HepG2 (cell line): ENCODE measurements at regions not wholly inside any gene's neighbourhood (a gene's known extent, or its start where the extent isn't known, plus 50 kb on each side); places are given as distances from the start of the nearest gene placed in this dataset.

ENCODE experiments used
- ATAC-seq: fragments of 200-7000 bp; cut with Tn5 transposase; 3 replicates; pipeline ENCODE4 v1.9.1; 2020; ENCODE audit warnings: mild to moderate bottlenecking, moderate library complexity
- BruUV-seq: library from RNA; stranded (reverse); fragments of 400-500 nt; replicated peaks from 2 replicates; lab custom pipeline; 2021; lab: Mats Ljungman, UMichigan
- CTCF ChIA-PET: fragments of 300-600 bp; formaldehyde crosslinking; extraction: SDS; loops from one replicate; lab custom pipeline; 2021; ENCODE audit warnings: low total read pairs, inconsistent platforms, low intra/inter-chr PET ratio; lab: Yijun Ruan, JAX
- POLR2A ChIA-PET: fragments of 350-600 bp; sonication (Branson Sonifier 250); formaldehyde crosslinking; loops from one replicate; lab custom pipeline; 2020; ENCODE audit warnings: antibody characterized with exemption, inconsistent platforms; lab: Yijun Ruan, JAX
- DNase-seq: peaks from one replicate; pipeline ENCODE4 v3.0.0-alpha.2; 2015; ENCODE audit warnings: low spot score
- FAIRE-seq: peaks from 3 replicates; lab custom pipeline; 2011; peaks lifted over from hg19 to GRCh38; lab: Jason Lieb, UNC
- H2AFZ ChIP-seq: one replicate; pipeline ENCODE4 v1.6.1; 2011; ENCODE audit warnings: low read length, inconsistent platforms
- H3K27ac ChIP-seq: fragments of 300-600 bp; 3 replicates; pipeline ENCODE4 v1.8.0; 2011; ENCODE audit warnings: mixed run types, mild to moderate bottlenecking, mixed read lengths, low read length, inconsistent platforms; ENCODE audit not compliant: insufficient read depth; ENCODE audit errors: extremely low read length
- H3K27me3 ChIP-seq, 2 experiments: fragments of 200-600 bp in 1 of 2; 2 replicates in 1 of 2; 3 replicates in 1 of 2; pipeline versions ENCODE4 v1.6.0 to v1.8.0; 2011; ENCODE audit warnings: low read length in 2 of 2, mild to moderate bottlenecking in 2 of 2, moderate library complexity in 2 of 2, inconsistent platforms in 1 of 2; ENCODE audit not compliant: insufficient read depth in 2 of 2, control insufficient read depth in 1 of 2
- H3K36me3 ChIP-seq, 2 experiments: fragments of 200-600 bp in 1 of 2; replicated peaks in 1 of 2; 2 replicates in 1 of 2; 3 replicates in 1 of 2; pipeline versions ENCODE4 v1.5.1 to v1.8.0; 2011; ENCODE audit warnings: low read length in 2 of 2, inconsistent platforms in 1 of 2; ENCODE audit not compliant: insufficient read depth in 2 of 2, control insufficient read depth in 1 of 2
- H3K4me1 ChIP-seq: 2 replicates; pipeline ENCODE4 v1.5.1; 2012; ENCODE audit warnings: low read length, inconsistent platforms; ENCODE audit not compliant: insufficient read depth
- H3K4me2 ChIP-seq: 2 replicates; pipeline ENCODE4 v1.6.0; 2011; ENCODE audit warnings: low read depth, low read length, inconsistent platforms
- H3K4me3 ChIP-seq, 3 experiments: fragments of 200-600 bp in 1 of 3; sonication (generic), shearing (Covaris generic) in 1 of 3; replicated peaks in 1 of 3; 2 replicates each; pipeline ENCODE4 v1.5.1; 2011 to 2016; ENCODE audit warnings: low read length in 3 of 3, inconsistent platforms in 2 of 3, low read depth in 2 of 3, mild to moderate bottlenecking in 2 of 3, control low read depth in 1 of 3, mixed read lengths in 1 of 3; ENCODE audit not compliant: insufficient read depth in 1 of 3
- H3K79me2 ChIP-seq: one replicate; pipeline ENCODE4 v1.6.1; 2011; ENCODE audit warnings: low read length, inconsistent platforms; ENCODE audit not compliant: insufficient read depth
- H3K9ac ChIP-seq: 2 replicates; pipeline ENCODE4 v1.6.0; 2011; ENCODE audit warnings: mild to moderate bottlenecking, low read depth, low read length, inconsistent platforms; ENCODE audit not compliant: insufficient read depth
- H3K9me3 ChIP-seq: 2 replicates; pipeline ENCODE4 v1.5.1; 2012; ENCODE audit warnings: mild to moderate bottlenecking, low read length
- H4K20me1 ChIP-seq: 2 replicates; pipeline ENCODE4 v1.6.0; 2011; ENCODE audit warnings: inconsistent platforms, mild to moderate bottlenecking, low read length, moderate library complexity; ENCODE audit not compliant: insufficient read depth
- ATF6 ChIP-seq: sonication (generic); formaldehyde crosslinking; conservative IDR thresholded peaks from 2 replicates; pipeline ENCODE4 v1.4.0; 2020; ENCODE audit warnings: missing genetic modification reagents
- CBX1 ChIP-seq: IDR thresholded peaks from one replicate; pipeline ENCODE4 v1.6.1; 2016; ENCODE audit warnings: antibody characterized with exemption, low read depth
- CHD4 ChIP-seq: fragments of 200-600 bp; sonication (generic); IDR thresholded peaks from 2 replicates; pipeline ENCODE4 v1.7.0; 2017; ENCODE audit warnings: mild to moderate bottlenecking, low read length, borderline replicate concordance
- GPN1 ChIP-seq: sonication (generic); formaldehyde crosslinking; IDR thresholded peaks from 2 replicates; pipeline ENCODE4 v1.5.1; 2020; ENCODE audit warnings: missing genetic modification reagents, borderline replicate concordance
- HES4 ChIP-seq: sonication (generic); formaldehyde crosslinking; IDR thresholded peaks from 2 replicates; pipeline ENCODE4 v1.9.0; 2021; ENCODE audit warnings: mild to moderate bottlenecking, missing genetic modification reagents, borderline replicate concordance
- JUNB ChIP-seq: sonication (generic); formaldehyde crosslinking; IDR thresholded peaks from 2 replicates; pipeline ENCODE4 v1.8.0; 2022; ENCODE audit warnings: missing genetic modification reagents, mild to moderate bottlenecking, borderline replicate concordance
- ONECUT2 ChIP-seq: sonication (generic); formaldehyde crosslinking; IDR thresholded peaks from 2 replicates; pipeline ENCODE4 v1.4.0; 2020; ENCODE audit warnings: missing genetic modification reagents
- PPARG ChIP-seq: conservative IDR thresholded peaks from 2 replicates; pipeline ENCODE4 v1.6.1; 2016; ENCODE audit warnings: missing biosample characterization, missing genetic modification reagents
- RBM39 ChIP-seq: fragments of 200-400 bp; formaldehyde crosslinking; IDR thresholded peaks from one replicate; pipeline ENCODE4 v1.6.1; 2018; ENCODE audit warnings: antibody characterized with exemption, mild to moderate bottlenecking, low read depth, low read length; ENCODE audit not compliant: poor library complexity, severe bottlenecking
- RFX5 ChIP-seq: IDR thresholded peaks from 2 replicates; pipeline ENCODE4 v1.6.1; 2011; ENCODE audit warnings: low read depth, low read length, improper control_type of control experiment
- TBP ChIP-seq: sonication (generic); formaldehyde crosslinking; IDR thresholded peaks from 2 replicates; pipeline ENCODE4 v1.5.0; 2020; ENCODE audit warnings: missing genetic modification reagents
- ZBTB42 ChIP-seq: sonication (generic); formaldehyde crosslinking; IDR thresholded peaks from 2 replicates; pipeline ENCODE4 v1.5.0; 2020; ENCODE audit warnings: mild to moderate bottlenecking, missing genetic modification reagents
- ZFP1 ChIP-seq: IDR thresholded peaks from 2 replicates; pipeline ENCODE4 v1.6.1; 2016
- ZNF773 ChIP-seq: sonication (generic); formaldehyde crosslinking; IDR thresholded peaks from 2 replicates; pipeline ENCODE4 v1.4.0; 2020; ENCODE audit warnings: missing genetic modification reagents, borderline replicate concordance
- ZNF775 ChIP-seq: sonication (generic); formaldehyde crosslinking; IDR thresholded peaks from 2 replicates; pipeline ENCODE4 v1.4.0; 2020; ENCODE audit warnings: missing genetic modification reagents, mild to moderate bottlenecking, moderate library complexity, borderline replicate concordance
- ZSCAN12 ChIP-seq: sonication (generic); formaldehyde crosslinking; IDR thresholded peaks from 2 replicates; pipeline ENCODE4 v1.9.0; 2021; ENCODE audit warnings: mild to moderate bottlenecking, missing genetic modification reagents
- WGBS: methylation state at CpG from one replicate; pipeline ENCODE4 v1.1.6; 2017; ENCODE audit warnings: low lambda C conversion rate; 5-methylcytosine and 5-hydroxymethylcytosine counted together
- in situ Hi-C: cut with HindIII; loops from 2 replicates; pipeline ENCODE4 v1.10.0; 2017; ENCODE audit warnings: low pct_unique_long_range_greater_than_20kb; ENCODE audit not compliant: extremely low pct_ligation_motif_present
- intact Hi-C: fragments of 100-400 bp; cut with micrococcal nuclease; formaldehyde crosslinking; loops from one replicate; pipeline ENCODE4 v1.10.0; 2022; ENCODE audit not compliant: unreplicated experiment
- TF ChIP-seq, protein P1 (sequence below): sonication (generic); formaldehyde crosslinking; IDR thresholded peaks from 2 replicates; pipeline ENCODE4; 2020; ENCODE audit warnings: missing genetic modification reagents, mild to moderate bottlenecking, borderline replicate concordance
- TF ChIP-seq, protein P2 (sequence below): sonication (generic); formaldehyde crosslinking; IDR thresholded peaks from 2 replicates; pipeline ENCODE4 v1.9.0; 2021; ENCODE audit warnings: missing genetic modification reagents, borderline replicate concordance

DNA sequence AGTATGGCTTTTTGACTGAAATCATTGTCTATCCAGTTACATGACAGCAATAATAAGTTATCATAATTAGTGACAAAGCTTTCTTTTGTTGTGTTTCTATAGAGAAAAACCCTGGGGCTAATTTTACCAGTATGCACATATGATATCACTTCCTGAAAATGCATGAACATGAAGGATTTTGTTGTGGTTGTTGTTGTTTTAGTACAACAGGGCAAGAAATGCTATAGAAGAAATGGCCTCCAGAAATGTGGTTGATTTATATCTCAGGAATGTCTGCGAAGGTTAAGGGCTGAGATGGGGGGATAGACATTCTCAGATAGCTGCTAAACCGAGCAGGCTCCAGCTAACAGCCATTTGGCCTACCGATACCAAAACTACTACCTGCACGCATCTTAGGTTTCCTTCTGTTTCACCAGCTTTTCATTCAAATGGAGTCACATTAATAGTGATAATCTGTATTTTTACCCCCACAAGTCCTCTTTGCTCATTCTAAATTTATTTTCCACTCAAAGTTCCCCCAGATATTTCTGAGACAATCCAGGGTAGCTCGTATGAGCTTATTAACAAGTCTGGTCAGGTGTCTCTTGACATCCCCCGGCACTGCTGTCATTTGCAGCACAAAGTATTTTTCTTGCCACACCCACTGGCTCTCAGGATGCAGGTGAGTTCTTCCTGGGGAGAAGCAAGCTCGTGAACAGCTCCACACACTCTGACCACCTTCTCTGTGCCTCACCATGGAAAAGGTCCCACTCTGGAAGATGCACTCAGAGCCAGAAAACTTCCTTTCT lies 232.4 kb upstream of the GAS1 start:
- Histone ChIP-seq H3K79me2 (no peaks in the 10 kb centered on the region), H3K36me3 (no peaks in the 10 kb centered on the region), H3K4me2 (no peak overlapping the region), H3K27ac (no peak overlapping the region), H3K9ac (no peak overlapping the region), H3K9me3 (no peaks in the 10 kb centered on the region), H3K4me3 (no peak overlapping the region), H3K4me1 (no peaks in the 10 kb centered on the region), H4K20me1 (no peaks in the 10 kb centered on the region), H3K27me3 (0 out of 5 replicates have a peak, but pooled peaks cover 0 to 5% of the 10 kb centered on the region in 2 experiments), H2AFZ (no peak overlapping the region)
- no peak for FAIRE-seq
- no peak for DNase-seq
- WGBS, result 37% methylated on average over 7 of the region's 7 CpGs
- BruUV-seq, result no TSS peak
- TF ChIP-seq JUNB (CRISPR knock-in tag) (no peak), RBM39 (no peak), GPN1 (no peak), RFX5 (no peak), PPARG (CRISPR knock-in tag) (no peak), ZFP1 (CRISPR knock-in tag) (no peak), TBP (CRISPR knock-in tag) (no peak), ZBTB42 (CRISPR knock-in tag) (no peak), CBX1 (no peak), ZSCAN12 (no peak), CHD4 (no peak), HES4 (CRISPR knock-in tag) (no peak), ATF6 (no peak), ONECUT2 (CRISPR knock-in tag) (no peak), ZNF773 (CRISPR knock-in tag) (no peak), ZNF775 (no peak)
- TF ChIP-seq, protein P1, sequence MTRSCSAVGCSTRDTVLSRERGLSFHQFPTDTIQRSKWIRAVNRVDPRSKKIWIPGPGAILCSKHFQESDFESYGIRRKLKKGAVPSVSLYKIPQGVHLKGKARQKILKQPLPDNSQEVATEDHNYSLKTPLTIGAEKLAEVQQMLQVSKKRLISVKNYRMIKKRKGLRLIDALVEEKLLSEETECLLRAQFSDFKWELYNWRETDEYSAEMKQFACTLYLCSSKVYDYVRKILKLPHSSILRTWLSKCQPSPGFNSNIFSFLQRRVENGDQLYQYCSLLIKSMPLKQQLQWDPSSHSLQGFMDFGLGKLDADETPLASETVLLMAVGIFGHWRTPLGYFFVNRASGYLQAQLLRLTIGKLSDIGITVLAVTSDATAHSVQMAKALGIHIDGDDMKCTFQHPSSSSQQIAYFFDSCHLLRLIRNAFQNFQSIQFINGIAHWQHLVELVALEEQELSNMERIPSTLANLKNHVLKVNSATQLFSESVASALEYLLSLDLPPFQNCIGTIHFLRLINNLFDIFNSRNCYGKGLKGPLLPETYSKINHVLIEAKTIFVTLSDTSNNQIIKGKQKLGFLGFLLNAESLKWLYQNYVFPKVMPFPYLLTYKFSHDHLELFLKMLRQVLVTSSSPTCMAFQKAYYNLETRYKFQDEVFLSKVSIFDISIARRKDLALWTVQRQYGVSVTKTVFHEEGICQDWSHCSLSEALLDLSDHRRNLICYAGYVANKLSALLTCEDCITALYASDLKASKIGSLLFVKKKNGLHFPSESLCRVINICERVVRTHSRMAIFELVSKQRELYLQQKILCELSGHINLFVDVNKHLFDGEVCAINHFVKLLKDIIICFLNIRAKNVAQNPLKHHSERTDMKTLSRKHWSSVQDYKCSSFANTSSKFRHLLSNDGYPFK (CRISPR knock-in tag), result no peak
- TF ChIP-seq, protein P2, sequence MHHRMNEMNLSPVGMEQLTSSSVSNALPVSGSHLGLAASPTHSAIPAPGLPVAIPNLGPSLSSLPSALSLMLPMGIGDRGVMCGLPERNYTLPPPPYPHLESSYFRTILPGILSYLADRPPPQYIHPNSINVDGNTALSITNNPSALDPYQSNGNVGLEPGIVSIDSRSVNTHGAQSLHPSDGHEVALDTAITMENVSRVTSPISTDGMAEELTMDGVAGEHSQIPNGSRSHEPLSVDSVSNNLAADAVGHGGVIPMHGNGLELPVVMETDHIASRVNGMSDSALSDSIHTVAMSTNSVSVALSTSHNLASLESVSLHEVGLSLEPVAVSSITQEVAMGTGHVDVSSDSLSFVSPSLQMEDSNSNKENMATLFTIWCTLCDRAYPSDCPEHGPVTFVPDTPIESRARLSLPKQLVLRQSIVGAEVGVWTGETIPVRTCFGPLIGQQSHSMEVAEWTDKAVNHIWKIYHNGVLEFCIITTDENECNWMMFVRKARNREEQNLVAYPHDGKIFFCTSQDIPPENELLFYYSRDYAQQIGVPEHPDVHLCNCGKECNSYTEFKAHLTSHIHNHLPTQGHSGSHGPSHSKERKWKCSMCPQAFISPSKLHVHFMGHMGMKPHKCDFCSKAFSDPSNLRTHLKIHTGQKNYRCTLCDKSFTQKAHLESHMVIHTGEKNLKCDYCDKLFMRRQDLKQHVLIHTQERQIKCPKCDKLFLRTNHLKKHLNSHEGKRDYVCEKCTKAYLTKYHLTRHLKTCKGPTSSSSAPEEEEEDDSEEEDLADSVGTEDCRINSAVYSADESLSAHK, result no peak
- POLR2A ChIA-PET, result no interaction called here
- CTCF ChIA-PET, result no interaction called here
- intact Hi-C loops, result no loop called here
- in situ Hi-C loops, result loop anchor here (10.0 kb wide), 1 partner anchor 55 kb away; no protein-coding TSS in a partner anchor
- no peak for ATAC-seq
